GM19035 (cell line): ENCODE measurements at regions not wholly inside any gene's neighbourhood (a gene's known extent, or its start where the extent isn't known, plus 50 kb on each side); places are given as distances from the start of the nearest gene placed in this dataset.
"Not testable (repeated sequence)": the region's sequence is repeated elsewhere in the genome, so short reads cannot be mapped to it uniquely, and the experiment has no call there.

Source experiments
- ATAC-seq: cut with Tn5 transposase; IDR thresholded peaks from one replicate; pipeline ENCODE4 v1.9.1; 2021; ENCODE audit not compliant: unreplicated experiment

DNA sequence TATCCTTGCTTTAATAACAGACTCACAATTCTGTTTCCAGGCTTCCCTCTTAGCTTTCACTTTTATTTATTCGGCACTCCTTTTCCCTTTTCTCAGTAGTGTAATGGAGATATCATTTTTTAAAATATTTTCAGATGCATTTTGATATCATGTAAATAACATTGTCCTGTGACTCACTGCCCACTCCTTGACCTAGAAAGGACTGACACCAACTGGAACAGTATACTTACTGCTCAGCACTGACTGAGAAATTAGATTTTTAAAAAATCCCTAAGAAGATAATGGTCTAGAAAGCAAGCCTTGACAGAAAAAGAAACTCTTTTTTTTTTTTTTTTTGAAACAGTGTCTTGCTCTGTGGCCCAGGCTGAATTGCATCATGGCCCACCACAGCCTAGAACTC, 118.0 kb upstream of the FSCB start:
- ATAC-seq = no peak

GRCh38 chr14:44620121-44621019, 113.3 kb upstream of the FSCB start:
- no peak for ATAC-seq

DNA sequence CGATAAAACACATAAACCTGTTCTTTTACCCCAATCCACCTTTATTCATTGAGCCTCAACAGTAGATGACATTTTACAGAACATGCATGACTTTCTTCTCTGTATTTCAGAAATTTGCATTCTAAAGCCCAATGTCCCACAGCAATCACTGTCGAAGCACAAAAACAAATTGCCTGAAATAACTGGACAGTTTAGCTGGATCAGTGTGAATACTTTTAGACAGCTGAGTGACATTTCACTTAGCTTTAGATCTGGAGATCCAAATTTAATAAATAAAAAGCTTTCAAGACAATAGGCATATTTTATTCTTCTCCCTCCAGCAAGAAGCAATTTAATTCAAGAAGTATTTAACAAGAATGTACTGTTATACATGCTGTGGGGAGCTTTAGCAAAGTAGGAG, 109.1 kb upstream of the FSCB start:
- no peak for ATAC-seq

- no peak for ATAC-seq
Observed at GRCh38 chr14:44613061-44613712, 106.1 kb upstream of the FSCB start.

GRCh38 chr14:44612002-44612401, 104.9 kb upstream of the FSCB start:
- ATAC-seq = no peak

GRCh38 chr14:44609876-44610510, 102.9 kb upstream of the FSCB start:
- no peak for ATAC-seq

GRCh38 chr14:44609201-44609600, 102.1 kb upstream of the FSCB start:
- no peak for ATAC-seq

DNA sequence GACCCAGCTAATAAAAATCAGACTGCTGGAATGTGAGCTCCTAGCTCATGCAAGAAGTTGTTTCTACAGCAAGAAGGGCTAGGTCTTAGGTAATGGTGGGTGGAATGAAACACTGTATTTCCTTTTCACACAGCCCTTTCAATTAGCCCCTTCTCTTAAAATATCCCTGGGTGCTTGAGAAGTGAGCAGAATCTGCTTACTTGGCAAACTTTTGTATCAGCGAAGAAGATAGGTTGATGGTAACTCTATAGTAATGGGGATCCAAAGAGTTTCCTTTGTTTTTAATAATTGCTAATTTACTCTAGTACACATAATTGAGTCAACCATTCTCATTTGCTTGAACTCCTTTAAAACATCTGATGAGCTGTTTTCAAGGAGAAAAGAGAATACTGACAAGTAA, 100.6 kb upstream of the FSCB start:
- no peak for ATAC-seq

DNA sequence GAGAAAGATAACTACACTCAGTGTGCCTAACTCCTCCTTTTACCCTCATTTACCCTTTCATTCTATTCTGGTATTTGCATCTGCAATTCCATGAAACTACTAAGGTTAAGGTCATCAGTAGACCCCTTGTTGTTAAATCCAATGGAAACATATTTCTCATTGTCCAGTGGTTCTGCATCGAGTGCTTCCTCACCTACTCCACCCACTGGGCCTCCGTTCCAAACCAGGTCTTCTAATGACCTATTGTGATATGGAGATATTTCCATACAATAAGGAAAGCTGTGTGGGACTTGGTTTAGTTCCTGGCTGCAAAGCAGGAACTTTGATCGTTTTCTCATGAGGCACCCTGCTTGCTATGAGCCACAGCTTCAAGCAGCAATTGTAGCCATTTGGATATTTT, 99.5 kb upstream of the FSCB start:
- ATAC-seq = no peak

DNA sequence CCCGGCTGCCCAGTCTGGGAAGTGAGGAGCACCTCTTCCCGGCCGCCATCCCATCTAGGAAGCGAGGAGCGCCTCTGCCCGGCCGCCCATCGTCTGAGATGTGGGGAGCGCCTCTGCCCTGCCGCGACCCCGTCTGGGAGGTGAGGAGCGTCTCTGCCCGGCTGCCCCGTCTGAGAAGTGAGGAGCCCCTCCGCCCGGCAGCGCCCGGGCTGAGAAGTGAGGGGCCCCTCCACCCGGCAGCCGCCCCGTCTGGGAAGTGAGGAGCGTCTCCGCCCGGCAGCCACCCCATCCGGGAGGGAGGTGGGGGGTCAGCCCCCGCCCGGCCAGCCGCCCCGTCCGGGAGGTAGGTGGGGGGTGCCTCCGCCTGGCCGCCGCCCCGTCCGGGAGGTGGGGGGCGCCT, 94.2 kb upstream of the FSCB start:
- ATAC-seq = not testable (repeated sequence)

- no peak for ATAC-seq
Observed at GRCh38 chr14:44589180-44589579, 82.1 kb upstream of the FSCB start.

DNA sequence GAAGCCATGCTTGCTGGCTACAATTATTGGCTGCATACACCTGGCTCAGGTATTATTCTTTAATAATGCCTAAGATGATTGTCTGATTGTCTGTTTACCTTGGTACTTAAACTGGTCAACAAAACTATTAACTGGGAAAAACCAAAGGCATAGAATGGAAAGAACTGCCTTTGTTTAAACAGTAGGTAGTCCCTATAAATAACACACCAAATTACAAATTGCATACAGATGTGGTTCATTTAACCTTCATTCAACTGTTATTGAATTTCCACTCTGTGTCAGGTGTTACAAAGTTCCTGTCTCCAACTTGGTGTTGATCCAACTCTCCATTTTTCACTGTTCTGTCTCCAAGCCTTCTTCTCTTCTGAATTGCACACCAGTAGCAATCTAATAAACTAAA, 79.8 kb upstream of the FSCB start:
- no peak for ATAC-seq

DNA sequence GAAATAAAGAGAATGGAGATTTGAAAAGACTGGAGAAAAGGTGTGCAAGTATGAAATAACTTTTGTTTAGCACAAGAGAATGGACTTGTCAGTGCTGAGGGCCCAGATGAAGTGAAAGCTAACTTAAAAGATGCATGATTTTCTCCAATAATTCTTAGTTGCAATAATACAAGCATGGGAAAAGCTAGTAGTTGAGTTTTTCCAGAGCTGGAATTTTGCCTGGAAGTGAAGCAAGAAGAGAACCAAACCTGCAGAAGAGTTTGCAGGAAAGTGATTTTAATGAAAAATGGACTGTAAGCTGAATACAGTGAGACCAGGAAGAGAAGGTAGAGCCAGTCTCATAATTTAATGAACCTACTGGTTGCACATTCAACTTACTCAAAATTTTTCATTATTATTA, 69.3 kb upstream of the FSCB start:
- ATAC-seq = no peak

DNA sequence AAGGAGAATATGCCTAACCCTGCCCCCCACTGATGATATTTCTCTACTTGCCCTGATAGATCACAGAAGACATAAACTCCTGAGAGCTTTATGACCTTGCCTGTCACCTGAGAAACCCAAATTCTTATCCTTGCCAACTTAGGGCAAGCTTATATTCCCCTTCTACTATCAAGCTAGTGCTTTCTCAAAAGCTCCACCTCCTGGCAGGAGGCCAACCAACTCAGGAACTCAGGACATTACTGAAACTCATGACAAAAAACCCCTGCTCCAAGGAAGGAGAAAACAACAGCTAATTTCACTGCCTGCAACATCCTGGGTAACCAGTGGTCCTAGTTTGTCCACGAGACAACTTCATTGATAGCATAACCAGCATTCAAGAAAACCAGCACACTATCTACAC, 60.9 kb upstream of the FSCB start:
- no peak for ATAC-seq

DNA sequence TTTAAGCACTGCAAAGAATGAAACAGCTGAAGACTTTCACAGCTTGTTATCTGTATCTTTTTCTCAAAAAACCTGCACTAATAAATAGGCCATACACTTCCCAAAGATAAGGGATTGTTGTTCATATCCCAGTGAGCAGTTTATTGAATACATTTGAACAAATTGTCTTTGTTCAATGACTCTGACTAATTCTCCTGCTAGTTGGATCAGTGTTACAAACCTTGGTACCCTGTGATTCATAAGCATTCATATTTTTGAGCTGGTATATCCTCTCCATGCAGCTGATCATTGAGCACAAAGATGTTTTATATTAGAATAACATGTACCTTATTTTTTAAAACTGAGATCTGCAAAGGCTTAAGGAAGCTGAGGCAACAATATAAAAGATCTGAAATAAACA, 58.9 kb upstream of the FSCB start:
- no peak for ATAC-seq

DNA sequence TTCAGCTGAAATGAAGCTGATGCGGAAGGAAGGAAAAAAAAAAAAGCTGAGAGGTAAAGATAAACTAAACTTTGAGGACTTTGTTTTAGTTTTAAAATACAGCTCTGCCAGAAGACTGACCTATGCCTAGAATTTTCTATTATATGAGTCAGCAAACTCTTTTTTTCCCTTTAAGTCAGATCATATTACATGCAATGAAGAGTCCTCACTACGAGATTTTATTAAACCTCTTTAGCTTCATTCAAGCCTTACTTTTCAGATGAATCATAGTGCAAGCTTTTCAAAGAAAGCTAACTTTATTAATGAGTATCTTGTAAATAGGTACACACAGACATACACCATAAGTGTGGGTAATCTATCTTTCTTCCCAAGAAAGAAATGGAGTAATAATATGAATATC, 57.8 kb upstream of the FSCB start:
- ATAC-seq = no peak
